Astrocyte (in vitro differentiated cells and primary cell): ENCODE measurements at regions not wholly inside any gene's neighbourhood (a gene's known extent, or its start where the extent isn't known, plus 50 kb on each side); places are given as distances from the start of the nearest gene placed in this dataset.
"Not testable (repeated sequence)": the region's sequence is repeated elsewhere in the genome, so short reads cannot be mapped to it uniquely, and the experiment has no call there.

Experiments
- DNase-seq: peaks from one replicate; pipeline ENCODE4 v3.0.0-alpha.2; 2010; ENCODE audit warnings: low read depth
- FAIRE-seq: peaks from 2 replicates; lab custom pipeline; 2011; peaks lifted over from hg19 to GRCh38; lab: Jason Lieb, UNC
- H2AFZ ChIP-seq: 2 replicates; pipeline ENCODE4 v1.6.0; 2012; ENCODE audit warnings: low read depth, low read length, inconsistent platforms
- H3K27ac ChIP-seq: 2 replicates; pipeline ENCODE4 v1.5.1; 2011; ENCODE audit warnings: low read depth, low read length, inconsistent platforms
- H3K27me3 ChIP-seq: 2 replicates; pipeline ENCODE4 v1.6.0; 2011; ENCODE audit warnings: low read length, inconsistent platforms; ENCODE audit not compliant: insufficient read depth
- H3K36me3 ChIP-seq: 2 replicates; pipeline ENCODE4 v1.5.1; 2011; ENCODE audit warnings: low read length, inconsistent platforms; ENCODE audit not compliant: insufficient read depth
- H3K4me1 ChIP-seq: 2 replicates; pipeline ENCODE4 v1.5.1; 2011; ENCODE audit warnings: low read length, inconsistent platforms; ENCODE audit not compliant: insufficient read depth
- H3K4me2 ChIP-seq: 2 replicates; pipeline ENCODE4 v1.6.0; 2012; ENCODE audit warnings: low read length, inconsistent platforms
- H3K4me3 ChIP-seq: 2 replicates; pipeline ENCODE4 v1.5.1; 2011; ENCODE audit warnings: low read depth, mild to moderate bottlenecking, low read length, inconsistent platforms; ENCODE audit not compliant: insufficient read depth
- H3K79me2 ChIP-seq: 2 replicates; pipeline ENCODE4 v1.6.0; 2012; ENCODE audit warnings: mild to moderate bottlenecking, low read length, inconsistent platforms; ENCODE audit not compliant: insufficient read depth
- H3K9ac ChIP-seq: 2 replicates; pipeline ENCODE4 v1.6.0; 2012; ENCODE audit warnings: mild to moderate bottlenecking, low read length, inconsistent platforms
- H3K9me3 ChIP-seq: 2 replicates; pipeline ENCODE4 v1.5.1; 2012; ENCODE audit warnings: low read depth, mild to moderate bottlenecking, low read length, inconsistent platforms; ENCODE audit not compliant: insufficient read depth
- H4K20me1 ChIP-seq: 2 replicates; pipeline ENCODE4 v1.6.0; 2012; ENCODE audit warnings: low read length, inconsistent platforms; ENCODE audit not compliant: insufficient read depth
- H3K27ac Mint-ChIP-seq: one replicate; pipeline ENCODE4 v1.8.0; 2021; ENCODE audit warnings: mild to moderate bottlenecking, mixed read lengths; ENCODE audit not compliant: unreplicated experiment
- H3K27me3 Mint-ChIP-seq: one replicate; pipeline ENCODE4 v1.8.0; 2021; ENCODE audit warnings: low read depth, mixed read lengths; ENCODE audit not compliant: unreplicated experiment
- H3K36me3 Mint-ChIP-seq: one replicate; pipeline ENCODE4 v1.8.0; 2021; ENCODE audit warnings: low read depth, mixed read lengths; ENCODE audit not compliant: unreplicated experiment
- H3K4me1 Mint-ChIP-seq: one replicate; pipeline ENCODE4 v1.8.0; 2021; ENCODE audit warnings: low read depth, mixed read lengths; ENCODE audit not compliant: unreplicated experiment
- H3K4me3 Mint-ChIP-seq: one replicate; pipeline ENCODE4 v1.8.0; 2021; ENCODE audit warnings: mild to moderate bottlenecking, moderate library complexity, mixed read lengths; ENCODE audit not compliant: unreplicated experiment
- H3K9me3 Mint-ChIP-seq: one replicate; pipeline ENCODE4 v1.8.0; 2021; ENCODE audit warnings: mild to moderate bottlenecking, mixed read lengths; ENCODE audit not compliant: unreplicated experiment
- CTCF ChIP-seq: IDR thresholded peaks from 2 replicates; pipeline ENCODE4 v1.5.1; 2011; ENCODE audit warnings: low read depth, mild to moderate bottlenecking, inconsistent platforms, low read length, moderate library complexity; ENCODE audit not compliant: insufficient read depth
- EZH2 ChIP-seq: IDR thresholded peaks from 2 replicates; pipeline ENCODE4 v1.6.1; 2012; ENCODE audit warnings: mild to moderate bottlenecking, low read length, inconsistent platforms; ENCODE audit not compliant: insufficient read depth

GRCh38 chr6:775863-776262, 82.9 kb upstream of the EXOC2 start:
- Histone ChIP-seq H3K4me2 (no peak overlapping the region), H4K20me1 (no peaks in the 10 kb centered on the region), H3K4me3 (no peak overlapping the region), H3K27ac (no peak overlapping the region), H3K9me3 (no peaks in the 10 kb centered on the region), H3K27me3 (no peaks in the 10 kb centered on the region), H3K4me1 (no peaks in the 10 kb centered on the region), H3K79me2 (no peaks in the 10 kb centered on the region), H3K9ac (no peak overlapping the region), H2AFZ (no peak overlapping the region), H3K36me3 (no peaks in the 10 kb centered on the region)
- TF ChIP-seq CTCF, result no peak
- TF ChIP-seq EZH2, result no peak
- H3K27ac Mint-ChIP-seq, result no peak overlapping the region
- H3K36me3 Mint-ChIP-seq, result peaks cover 2% of the 10 kb centered on the region
- DNase-seq, result no peak
- H3K4me1 Mint-ChIP-seq, result peaks cover 5% of the 10 kb centered on the region
- no peak for FAIRE-seq
- H3K4me3 Mint-ChIP-seq, result no peak overlapping the region
- H3K9me3 Mint-ChIP-seq, result peaks cover 8% of the 10 kb centered on the region
- H3K27me3 Mint-ChIP-seq, result peaks cover 5% of the 10 kb centered on the region

GRCh38 chr6:771683-772082, 78.7 kb upstream of the EXOC2 start:
- FAIRE-seq, H3K4me3 ChIP-seq, H3K36me3 ChIP-seq, H3K27ac Mint-ChIP-seq, H3K79me2 ChIP-seq, H3K36me3 Mint-ChIP-seq, H3K9ac ChIP-seq, H3K9me3 Mint-ChIP-seq, H2AFZ ChIP-seq, H3K4me1 ChIP-seq, DNase-seq, H3K4me3 Mint-ChIP-seq, H3K9me3 ChIP-seq, H3K4me2 ChIP-seq, H3K27me3 Mint-ChIP-seq, H3K4me1 Mint-ChIP-seq, H3K27me3 ChIP-seq, H4K20me1 ChIP-seq, H3K27ac ChIP-seq: not testable (repeated sequence)

- no peak for FAIRE-seq
- TF ChIP-seq CTCF (no peak), EZH2 (no peak)
- Mint-ChIP-seq H3K27ac (no peak overlapping the region), H3K27me3 (peaks cover 22% of the 10 kb centered on the region), H3K4me3 (no peak overlapping the region), H3K4me1 (no peaks in the 10 kb centered on the region), H3K9me3 (peaks cover 6% of the 10 kb centered on the region), H3K36me3 (peaks cover 4% of the 10 kb centered on the region)
- no peaks in the 10 kb centered on the region for H4K20me1 ChIP-seq
- H2AFZ ChIP-seq, result no peak overlapping the region
- no peak for DNase-seq
- no peaks in the 10 kb centered on the region for H3K79me2 ChIP-seq
- no peak overlapping the region for H3K4me2 ChIP-seq
- H3K4me1 ChIP-seq, result no peaks in the 10 kb centered on the region
- H3K36me3 ChIP-seq, result no peaks in the 10 kb centered on the region
- no peak overlapping the region for H3K9ac ChIP-seq
- no peak overlapping the region for H3K27ac ChIP-seq
- H3K27me3 ChIP-seq, result no peaks in the 10 kb centered on the region
- H3K9me3 ChIP-seq, result no peaks in the 10 kb centered on the region
- no peak overlapping the region for H3K4me3 ChIP-seq
Measured at GRCh38 chr6:767755-768512, 75.0 kb upstream of the EXOC2 start.
